C4-2B (cell line): ENCODE measurements at regions not wholly inside any gene's neighbourhood (a gene's known extent, or its start where the extent isn't known, plus 50 kb on each side); places are given as distances from the start of the nearest gene placed in this dataset.

Experiments used
- CTCF ChIP-seq: fragments of 450-650 bp; conservative IDR thresholded peaks from 2 replicates; pipeline ENCODE4 v1.5.1; 2017; ENCODE audit warnings: mild to moderate bottlenecking
- ZFX ChIP-seq: fragments of 450-650 bp; IDR thresholded peaks from 2 replicates; pipeline ENCODE4 v1.6.1; 2017

DNA sequence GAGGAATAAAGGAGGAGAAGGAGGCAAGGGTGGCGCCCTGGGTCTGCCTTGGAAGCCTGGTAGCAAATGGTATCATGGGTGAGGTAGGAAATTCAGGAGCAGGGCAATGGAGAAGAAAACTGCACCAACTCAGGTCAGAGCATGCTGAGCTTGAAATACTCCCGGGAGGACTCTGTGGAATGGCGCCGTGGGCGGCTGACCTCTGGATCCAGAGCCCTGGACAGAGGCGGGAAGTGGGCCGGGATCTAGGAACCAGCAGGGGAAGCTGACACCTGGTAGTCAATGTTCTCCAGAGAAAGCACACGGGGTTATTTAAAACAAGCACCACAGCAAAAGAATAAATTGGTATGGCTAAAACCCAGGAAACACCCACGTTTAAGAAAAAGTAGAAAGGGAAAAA, 161.3 kb downstream of the INO80D start:
- TF ChIP-seq CTCF (no peak), ZFX (no peak)
